GM03348 (cell line): ENCODE measurements at regions not wholly inside any gene's neighbourhood (a gene's known extent, or its start where the extent isn't known, plus 50 kb on each side); places are given as distances from the start of the nearest gene placed in this dataset.

ENCODE experiments used
- DNase-seq: peaks from one replicate; pipeline ENCODE4 v3.0.0; 2012; ENCODE audit warnings: low spot score

DNA sequence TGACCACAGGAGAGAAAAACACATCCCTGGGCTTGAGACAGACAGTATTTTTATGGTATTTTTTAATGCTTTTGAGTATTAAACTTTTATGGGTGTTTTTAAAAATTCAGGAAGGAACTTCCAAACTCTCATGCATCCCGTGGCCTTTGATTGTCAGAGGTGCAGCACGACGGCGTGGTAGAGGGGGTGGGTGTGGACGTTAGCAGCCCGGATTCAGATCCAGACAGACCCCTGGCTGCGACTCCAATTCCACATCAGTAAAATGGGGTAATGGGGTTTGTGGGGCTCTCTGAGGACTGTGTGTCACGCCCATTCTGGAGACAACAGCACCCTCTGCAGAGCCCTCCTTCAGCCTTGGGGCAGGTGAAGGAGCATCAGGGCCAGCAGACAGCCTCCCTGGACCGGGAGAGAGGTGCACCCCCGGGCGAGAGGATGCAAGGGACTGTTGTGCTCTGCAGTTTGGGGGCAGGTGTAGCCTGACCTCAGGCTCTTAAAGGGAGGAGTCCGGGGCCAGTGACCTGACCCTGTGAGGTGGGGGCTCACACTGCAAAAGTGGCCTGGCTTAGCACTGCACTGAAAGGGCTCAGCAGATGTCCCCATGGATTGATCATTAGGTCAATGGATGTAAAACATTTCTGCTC lies 1024.3 kb downstream of the TBC1D22A start:
- DNase-seq, result no peak

- DNase-seq, result no peak
Observed at GRCh38 chr22:47784991-47785390, 1022.5 kb downstream of the TBC1D22A start.

DNA sequence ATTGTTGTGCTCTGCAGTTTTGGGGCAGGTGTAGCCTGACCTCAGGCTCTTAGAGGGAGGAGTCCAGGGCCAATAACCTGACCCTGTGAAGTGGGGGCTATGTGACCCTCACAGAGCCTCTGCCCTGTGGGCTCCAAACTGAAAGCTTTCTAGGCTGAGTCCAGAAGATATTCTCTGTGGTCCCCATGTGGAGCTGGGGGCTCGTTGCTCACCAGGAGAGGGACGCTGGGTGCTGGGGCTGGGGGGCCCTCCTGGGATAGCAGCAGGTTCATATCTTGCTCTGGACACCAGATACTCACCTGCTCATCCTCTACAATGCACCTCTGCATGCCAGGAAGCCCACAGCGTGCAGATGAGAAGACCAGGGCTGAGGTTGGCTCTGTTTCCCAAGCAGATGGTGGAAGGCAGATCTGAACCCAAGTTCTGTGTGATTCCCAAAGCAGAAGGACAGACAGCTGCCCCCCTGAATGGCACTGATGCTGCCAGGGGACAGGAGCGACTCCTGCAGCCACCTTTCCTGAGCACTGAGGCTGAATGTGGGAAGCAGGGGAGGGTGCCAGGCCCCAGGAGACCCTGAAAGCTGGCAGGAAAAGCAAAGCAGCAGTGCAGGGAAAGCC lies 1022.0 kb downstream of the TBC1D22A start:
- DNase-seq, result no peak

GRCh38 chr22:47783433-47784366 lies 1021.2 kb downstream of the TBC1D22A start:
- DNase-seq, result no peak

- no peak for DNase-seq
Observed at GRCh38 chr22:47782328-47783075, 1020.1 kb downstream of the TBC1D22A start.

GRCh38 chr22:47781427-47782111 lies 1019.1 kb downstream of the TBC1D22A start:
- no peak for DNase-seq

- DNase-seq, result no peak
Observed at GRCh38 chr22:47781024-47781423, 1018.6 kb downstream of the TBC1D22A start.

DNA sequence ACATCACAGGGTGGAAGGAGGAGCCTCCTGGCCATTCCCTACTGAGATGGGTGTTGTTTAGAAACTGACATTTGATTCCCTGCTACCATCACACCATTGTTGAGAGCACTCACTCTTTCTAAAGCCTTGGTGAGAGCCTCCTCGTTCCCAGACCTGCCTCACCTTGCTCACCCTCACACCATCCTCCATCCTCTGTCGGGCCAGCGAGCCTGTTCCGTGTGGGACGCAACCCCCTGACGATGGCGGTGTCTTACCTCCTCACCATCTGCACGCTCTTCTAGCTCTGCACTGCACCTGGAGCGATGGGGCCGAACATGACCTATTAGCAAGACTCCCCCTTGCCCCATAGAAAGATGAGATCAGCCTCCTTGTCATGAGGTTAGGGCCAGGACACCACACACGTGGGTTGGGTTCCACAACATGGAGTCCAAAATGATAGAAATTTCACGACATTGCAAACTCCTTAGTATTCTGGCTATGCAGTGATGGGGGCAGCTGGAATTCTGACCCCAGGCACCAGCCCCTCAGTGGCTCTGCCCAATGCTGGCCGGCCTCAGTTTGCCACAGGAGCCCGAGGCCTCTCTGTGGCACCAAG lies 1017.9 kb downstream of the TBC1D22A start:
- no peak for DNase-seq

DNA sequence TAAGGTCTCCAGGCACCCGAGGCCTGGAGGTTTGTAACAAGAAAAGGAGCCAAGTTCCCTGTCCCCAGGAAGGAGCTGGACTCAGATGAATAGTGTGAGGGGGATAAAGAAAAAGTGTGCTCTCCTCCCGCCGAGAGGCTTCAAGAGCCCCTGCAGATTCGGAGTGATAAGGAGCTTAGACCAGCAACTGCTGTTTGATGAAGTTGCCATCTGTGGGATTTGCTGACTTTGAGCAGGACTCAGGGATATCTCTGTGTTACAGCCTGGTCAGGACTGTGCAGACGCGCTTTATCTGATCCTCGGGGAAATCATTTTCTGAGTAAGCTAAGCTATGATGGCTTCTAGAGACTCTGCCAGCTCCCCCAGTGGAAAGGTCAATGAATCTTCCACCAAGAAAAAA lies 1017.0 kb downstream of the TBC1D22A start:
- DNase-seq, result no peak

DNA sequence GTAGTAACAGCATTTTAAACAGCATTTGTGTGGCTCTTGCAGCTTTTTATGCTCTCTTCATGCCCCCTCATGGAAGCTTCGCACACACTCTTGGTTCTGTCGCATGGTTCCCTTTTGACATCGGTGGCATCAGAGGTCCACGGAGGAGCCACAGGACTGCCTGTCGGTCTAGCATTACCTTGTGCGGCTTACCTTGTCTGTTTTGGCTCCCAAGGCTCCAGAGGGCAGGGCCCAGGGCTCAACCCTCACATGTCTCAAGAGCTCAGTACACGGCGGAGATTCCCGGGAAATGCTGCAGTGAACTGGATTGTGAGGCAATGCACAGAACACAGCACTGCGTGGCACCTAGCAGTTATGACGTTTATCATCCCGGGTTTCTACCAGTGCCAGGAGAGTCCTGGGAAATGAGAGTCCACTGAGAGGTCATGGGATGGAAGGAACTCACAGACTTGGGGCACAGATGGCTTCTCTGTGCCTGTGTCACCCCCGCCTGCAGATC lies 1015.8 kb downstream of the TBC1D22A start:
- no peak for DNase-seq

- DNase-seq, result no peak
Observed at GRCh38 chr22:47777426-47777825, 1015.0 kb downstream of the TBC1D22A start.

- no peak for DNase-seq
Observed at GRCh38 chr22:47776329-47776728, 1013.9 kb downstream of the TBC1D22A start.

- DNase-seq, result no peak
Observed at GRCh38 chr22:47775686-47776085, 1013.2 kb downstream of the TBC1D22A start.

DNA sequence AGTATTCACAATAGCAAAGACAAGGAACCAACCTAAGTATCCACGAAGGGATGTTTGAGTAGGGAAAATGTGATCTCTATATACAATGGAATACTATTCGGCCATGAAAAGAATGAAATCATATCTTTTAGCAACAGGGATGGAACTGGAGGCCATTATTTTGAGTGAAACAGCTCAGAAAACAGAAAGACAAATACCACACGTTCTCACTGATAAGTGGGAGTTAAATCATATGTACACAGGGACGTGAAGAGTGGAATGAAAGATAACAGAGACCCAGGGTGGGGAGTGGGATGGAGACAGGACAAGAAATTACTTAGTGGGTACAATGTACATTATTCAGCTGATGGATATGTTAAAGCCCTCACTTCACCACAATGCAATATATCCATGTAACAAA lies 1012.7 kb downstream of the TBC1D22A start:
- DNase-seq, result no peak

DNA sequence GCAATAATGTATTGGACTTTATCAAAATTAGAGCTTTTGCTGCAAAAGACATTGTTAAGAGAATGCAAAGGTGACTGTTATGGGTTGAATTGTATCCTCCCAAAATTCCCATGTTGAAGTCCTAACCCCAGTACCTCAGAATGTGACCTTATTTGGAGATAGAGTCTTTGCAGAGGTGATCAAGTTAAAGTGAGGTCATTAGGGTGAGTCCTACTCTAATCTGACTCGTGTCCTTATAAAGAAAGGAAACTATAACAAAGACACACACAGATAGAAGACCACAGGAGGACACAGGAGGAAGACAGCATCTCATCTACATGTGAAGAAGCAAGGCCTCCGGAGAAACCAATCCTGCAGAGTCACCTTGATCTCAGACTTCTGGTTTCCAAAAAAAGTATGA lies 1011.2 kb downstream of the TBC1D22A start:
- DNase-seq, result no peak

DNA sequence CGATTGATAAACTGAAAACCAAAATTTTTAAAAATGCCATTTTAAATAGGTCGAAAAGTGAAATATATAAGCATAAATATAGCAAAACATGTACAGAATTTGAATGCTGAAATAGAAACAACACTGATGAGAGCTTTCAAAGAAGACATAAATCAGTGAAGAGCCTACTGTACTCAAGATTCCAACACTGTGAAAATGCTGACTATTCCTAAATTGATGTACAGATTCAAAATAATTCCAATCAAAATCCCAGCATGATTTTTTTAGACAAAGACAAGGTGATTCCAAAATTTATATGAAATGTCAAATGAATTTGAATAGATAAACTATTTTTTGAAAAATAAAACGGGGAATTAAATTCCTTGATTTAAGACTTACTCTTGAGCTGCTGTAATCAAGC lies 1010.4 kb downstream of the TBC1D22A start:
- no peak for DNase-seq

DNA sequence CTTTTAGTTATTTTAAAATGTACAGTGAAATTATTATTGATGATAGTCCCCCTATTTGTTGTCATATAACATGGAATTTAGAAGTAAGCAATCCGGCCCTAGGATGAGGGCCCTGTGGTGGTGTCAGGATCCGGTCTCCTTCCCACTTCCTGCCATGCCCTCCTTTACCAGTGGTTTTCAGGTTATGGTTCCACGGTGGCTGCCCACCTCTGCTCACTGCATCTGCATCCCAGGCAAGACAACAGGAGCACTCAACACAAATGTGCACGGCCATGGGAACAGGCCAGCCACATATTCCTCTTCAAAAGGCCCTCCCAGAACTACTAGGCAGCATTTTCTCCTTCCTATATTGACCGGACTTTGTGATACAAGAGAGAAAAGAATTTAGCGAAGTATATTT lies 1007.2 kb downstream of the TBC1D22A start:
- DNase-seq, result no peak

GRCh38 chr22:47768027-47768426 lies 1005.6 kb downstream of the TBC1D22A start:
- DNase-seq, result no peak

GRCh38 chr22:47767403-47767802 lies 1005.0 kb downstream of the TBC1D22A start:
- no peak for DNase-seq

- DNase-seq, result no peak
Observed at GRCh38 chr22:47765757-47766156, 1003.3 kb downstream of the TBC1D22A start.

- DNase-seq, result no peak
Observed at GRCh38 chr22:47762141-47762540, 999.7 kb downstream of the TBC1D22A start.
